ENCODE measurements at regions not wholly inside any gene's neighbourhood (a gene's known extent, or its start where the extent isn't known, plus 50 kb on each side); places are given as distances from the start of the nearest gene placed in this dataset.

DNA sequence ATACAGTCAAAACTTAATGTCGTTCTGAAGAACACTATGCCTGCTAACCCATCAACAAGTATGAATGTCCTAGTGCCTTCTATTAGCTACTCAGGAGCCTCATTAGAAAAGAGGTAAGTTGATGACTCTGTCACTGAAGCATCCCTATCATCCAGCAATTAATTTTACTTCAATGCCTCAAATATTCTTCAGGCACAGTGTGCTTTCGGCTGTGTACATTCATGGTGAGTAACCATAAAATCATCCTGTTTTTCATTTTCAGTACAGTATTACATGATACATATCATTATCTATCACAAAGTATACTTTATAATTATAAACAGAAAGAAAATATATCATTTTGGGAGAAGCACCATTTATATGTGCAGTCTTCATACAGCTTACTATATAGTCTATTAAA lies 495.5 kb upstream of the ZWINT start:
- TF ChIP-seq, protein P1, sequence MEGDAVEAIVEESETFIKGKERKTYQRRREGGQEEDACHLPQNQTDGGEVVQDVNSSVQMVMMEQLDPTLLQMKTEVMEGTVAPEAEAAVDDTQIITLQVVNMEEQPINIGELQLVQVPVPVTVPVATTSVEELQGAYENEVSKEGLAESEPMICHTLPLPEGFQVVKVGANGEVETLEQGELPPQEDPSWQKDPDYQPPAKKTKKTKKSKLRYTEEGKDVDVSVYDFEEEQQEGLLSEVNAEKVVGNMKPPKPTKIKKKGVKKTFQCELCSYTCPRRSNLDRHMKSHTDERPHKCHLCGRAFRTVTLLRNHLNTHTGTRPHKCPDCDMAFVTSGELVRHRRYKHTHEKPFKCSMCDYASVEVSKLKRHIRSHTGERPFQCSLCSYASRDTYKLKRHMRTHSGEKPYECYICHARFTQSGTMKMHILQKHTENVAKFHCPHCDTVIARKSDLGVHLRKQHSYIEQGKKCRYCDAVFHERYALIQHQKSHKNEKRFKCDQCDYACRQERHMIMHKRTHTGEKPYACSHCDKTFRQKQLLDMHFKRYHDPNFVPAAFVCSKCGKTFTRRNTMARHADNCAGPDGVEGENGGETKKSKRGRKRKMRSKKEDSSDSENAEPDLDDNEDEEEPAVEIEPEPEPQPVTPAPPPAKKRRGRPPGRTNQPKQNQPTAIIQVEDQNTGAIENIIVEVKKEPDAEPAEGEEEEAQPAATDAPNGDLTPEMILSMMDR (IDR thresholded peaks at IDR 0.05): no peak
- no peak for TF ChIP-seq POLR2A (IDR thresholded peaks at IDR 0.05)

Data from esophagus squamous epithelium (tissue), 4 donors.